HG03558 (cell line): ENCODE measurements at regions not wholly inside any gene's neighbourhood (a gene's known extent, or its start where the extent isn't known, plus 50 kb on each side); places are given as distances from the start of the nearest gene placed in this dataset.

ENCODE experiments used
- ATAC-seq: cut with Tn5 transposase; IDR thresholded peaks from one replicate; pipeline ENCODE4 v1.9.1; 2021; ENCODE audit warnings: moderate number of reproducible peaks; ENCODE audit not compliant: unreplicated experiment; ENCODE audit errors: extremely low read depth

DNA sequence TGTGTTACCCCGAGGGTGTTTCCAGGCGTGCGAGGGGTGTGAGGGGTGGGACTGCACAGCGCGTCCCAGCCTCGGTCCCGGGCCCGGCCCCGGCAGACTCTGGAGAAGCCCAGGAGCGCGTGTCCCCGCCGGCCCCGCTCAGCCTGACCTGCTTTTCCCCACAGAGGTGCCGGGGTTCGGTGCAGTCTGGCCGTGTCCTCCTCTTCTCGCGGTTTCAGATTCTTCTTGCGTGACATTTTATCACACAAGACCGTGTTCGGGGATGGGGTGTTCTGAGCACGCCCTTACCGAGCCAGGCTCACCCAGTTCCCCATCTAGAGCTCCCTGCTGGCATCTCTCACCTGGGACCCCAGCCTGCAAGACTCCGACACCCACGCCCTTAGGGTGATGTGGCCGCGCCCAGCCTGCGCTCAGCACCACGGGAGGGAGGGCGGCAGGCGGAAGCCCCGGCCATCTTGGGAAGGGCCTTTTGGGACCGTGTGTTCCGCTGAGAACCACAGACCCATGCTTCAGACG is 775.6 kb downstream of the BRD1 start:
- no peak for ATAC-seq

- ATAC-seq, result no peak
These were observed 776.1 kb downstream of the BRD1 start for GRCh38 chr22:49051491-49052022.

- ATAC-seq, result no peak
These were observed 778.0 kb downstream of the BRD1 start for GRCh38 chr22:49049691-49050090.

DNA sequence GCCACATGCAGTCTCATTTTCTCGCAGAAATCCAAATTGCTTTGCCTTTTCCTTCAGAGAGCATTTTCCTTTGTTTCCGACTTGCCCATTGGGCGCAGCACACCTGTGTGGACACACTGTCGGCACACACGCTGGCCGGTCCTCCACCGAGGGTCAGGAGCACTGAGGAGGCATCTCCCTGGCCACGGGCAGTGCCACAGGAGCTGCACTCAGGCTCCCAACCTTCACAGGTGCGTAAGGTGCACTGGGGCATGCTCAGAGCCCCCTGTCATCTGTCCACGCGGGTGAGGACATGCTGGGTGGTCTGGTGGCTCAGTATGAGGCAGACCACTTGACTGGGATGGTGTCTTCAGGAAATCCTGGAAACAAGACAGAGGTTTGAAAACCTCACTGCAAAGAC is 779.1 kb downstream of the BRD1 start:
- ATAC-seq, result no peak

- no peak for ATAC-seq
These were observed 780.2 kb downstream of the BRD1 start for GRCh38 chr22:49047447-49047846.

DNA sequence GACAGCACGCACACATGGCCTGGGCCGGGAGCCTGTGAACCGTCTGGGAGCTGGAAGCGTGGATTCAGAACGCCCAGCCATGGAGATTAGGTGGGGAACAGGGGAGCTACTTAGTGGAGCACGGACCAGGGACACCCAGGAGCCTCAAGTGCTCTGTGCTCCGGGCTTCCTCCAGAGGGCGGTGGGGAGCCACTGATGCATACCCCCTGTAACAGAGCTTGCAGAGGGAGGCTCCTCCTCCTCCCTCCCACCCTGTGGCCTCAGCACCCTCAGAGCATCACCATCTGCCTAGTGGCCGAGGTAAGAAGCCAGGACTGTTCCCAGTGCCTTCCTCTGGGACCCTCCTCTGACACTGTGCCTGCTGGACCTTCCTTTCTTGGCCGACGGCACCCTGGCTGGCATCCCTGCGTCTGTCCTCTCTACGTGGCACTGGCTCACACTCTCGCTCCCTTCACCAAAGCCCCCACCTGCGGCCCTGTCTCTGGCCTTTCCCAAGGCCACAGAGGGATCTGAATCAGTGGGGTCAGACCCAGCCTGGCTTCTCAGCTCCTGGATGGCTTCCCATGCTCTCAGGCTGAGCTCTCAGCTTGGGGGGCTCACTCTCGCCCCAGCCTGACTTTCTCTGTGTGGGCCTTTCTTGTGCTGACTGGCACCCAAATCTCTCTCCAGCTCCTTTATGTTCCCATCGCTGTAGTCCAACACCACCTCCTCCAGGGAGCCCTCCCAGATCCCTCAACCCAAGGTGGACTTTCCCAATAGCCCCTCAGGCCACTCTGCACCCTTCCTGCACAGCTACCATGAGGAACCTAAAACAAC is 780.9 kb downstream of the BRD1 start:
- ATAC-seq, result no peak

GRCh38 chr22:49046000-49046545 is 781.6 kb downstream of the BRD1 start:
- ATAC-seq, result no peak

GRCh38 chr22:49045276-49045675 is 782.4 kb downstream of the BRD1 start:
- no peak for ATAC-seq

DNA sequence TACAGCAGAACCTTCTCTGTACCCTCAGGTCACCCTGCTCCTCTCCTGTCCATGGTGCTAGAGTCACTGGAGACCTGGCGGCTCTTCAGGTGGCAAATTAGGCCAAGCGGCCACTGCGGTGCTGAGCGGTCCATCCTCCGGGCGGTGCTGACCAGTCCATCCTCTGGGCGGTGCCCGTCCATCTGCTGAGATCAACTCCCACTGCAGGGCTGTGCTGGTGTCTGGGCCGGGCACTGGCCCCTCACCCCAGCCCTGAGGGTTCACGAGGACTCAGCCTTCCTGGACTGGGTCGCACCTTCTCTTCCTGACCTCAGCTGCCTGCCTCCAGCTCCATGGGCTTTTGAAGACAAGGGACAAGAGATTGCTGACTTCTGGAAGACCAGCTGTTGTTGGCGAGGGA is 782.9 kb downstream of the BRD1 start:
- no peak for ATAC-seq

DNA sequence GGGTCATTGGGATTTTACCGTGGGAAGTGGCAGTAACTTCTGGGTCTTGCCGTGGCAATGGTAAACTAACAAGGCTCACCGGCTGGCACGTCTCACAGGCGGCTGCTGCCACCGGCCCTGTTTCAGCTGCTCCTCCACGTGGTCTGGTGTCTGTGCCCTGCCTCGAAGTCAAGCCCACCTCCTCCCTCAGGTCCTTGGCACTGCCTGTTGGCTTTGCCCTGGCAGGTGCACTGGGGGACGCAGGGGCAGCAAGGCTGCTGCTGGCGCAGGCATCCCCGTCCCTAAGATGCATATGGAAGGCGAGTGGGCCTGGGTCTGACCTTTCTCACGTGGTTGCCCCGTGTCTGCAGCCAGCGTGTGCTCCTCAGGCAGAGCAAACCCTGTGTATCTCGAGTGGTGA is 783.6 kb downstream of the BRD1 start:
- ATAC-seq, result no peak

GRCh38 chr22:49042877-49043859 is 784.5 kb downstream of the BRD1 start:
- no peak for ATAC-seq

DNA sequence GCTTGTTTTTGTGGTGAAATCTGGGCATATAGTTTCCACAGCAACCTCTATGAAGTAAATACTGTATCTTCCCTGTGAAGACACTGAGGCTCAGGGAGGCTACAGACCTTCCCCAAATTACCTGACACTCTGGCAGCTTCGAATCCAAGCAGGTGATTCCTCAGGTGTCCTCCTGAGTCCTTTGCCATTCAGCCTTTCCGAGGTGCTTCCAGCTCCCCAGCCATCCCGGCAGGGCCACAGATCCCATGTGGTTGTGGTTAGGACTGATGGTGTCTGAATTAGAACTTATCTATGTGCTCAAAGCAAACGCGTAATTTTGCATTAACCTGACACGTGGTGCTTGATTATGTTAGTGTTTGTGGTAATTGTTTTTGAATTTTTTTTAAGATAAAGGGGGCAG is 785.6 kb downstream of the BRD1 start:
- no peak for ATAC-seq

DNA sequence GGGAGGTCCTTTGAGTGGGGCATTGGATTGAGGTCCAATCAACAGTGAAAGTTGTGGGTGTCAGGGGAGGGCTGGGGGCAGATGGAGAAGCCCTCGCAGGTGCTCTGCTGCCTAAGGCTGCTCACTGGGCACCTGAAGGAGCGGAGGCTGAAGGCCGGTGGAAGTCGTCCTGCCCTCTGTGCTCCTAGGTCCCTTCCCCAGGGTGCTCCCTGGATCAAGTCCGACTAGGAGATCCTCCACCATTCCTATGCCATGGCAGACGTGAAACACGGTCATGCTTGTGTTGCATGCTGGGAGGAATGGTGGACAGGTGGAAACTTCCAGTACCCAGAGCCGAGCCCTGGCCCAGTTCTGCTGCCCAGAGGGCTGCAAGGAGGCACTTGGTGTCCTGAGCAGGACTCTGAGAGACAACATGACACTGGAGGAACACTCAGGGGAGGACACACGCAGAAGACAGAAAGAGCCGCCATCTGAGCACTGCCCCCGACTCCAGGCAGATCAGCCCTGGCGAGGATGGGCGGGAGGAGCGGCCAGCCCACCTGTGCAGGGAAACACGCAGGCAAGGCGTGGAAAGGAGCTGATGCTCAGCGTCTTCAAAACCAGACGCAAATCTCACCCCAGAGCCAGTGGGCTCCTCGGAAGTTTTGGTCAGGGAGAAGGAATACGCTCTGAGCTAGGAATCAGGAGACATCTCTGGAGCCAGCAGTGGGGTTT is 786.8 kb downstream of the BRD1 start:
- no peak for ATAC-seq

GRCh38 chr22:49040111-49040510 is 787.6 kb downstream of the BRD1 start:
- ATAC-seq, result no peak

GRCh38 chr22:49039625-49040024 is 788.0 kb downstream of the BRD1 start:
- no peak for ATAC-seq

DNA sequence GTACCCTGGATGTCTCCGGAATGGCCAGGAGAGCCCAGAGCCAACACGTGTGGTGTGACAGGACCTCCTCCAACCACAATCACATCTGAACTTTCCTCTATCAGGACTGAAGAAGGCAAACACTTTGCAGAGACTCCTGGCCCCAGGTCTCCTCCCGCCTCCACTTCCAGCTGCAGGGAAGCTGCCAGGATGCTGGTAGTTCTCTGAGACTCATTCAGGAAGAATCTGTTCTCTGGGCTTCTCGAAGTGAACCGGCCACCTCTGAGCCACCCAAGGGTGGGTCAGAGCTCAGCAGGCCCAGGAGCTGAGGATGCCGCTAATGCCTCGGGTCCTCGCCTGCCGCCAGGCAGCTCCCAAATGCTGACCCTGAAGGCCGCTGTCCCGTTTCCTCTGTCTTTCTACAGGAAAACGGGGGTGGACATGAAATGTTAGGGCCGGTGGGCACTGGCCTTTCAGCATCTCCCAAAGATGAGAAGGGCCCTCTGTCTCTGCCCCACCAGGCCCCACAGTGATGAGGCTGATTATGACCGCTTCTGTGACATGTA is 789.9 kb downstream of the BRD1 start:
- ATAC-seq, result no peak

GRCh38 chr22:49036513-49036912 is 791.2 kb downstream of the BRD1 start:
- ATAC-seq, result no peak

DNA sequence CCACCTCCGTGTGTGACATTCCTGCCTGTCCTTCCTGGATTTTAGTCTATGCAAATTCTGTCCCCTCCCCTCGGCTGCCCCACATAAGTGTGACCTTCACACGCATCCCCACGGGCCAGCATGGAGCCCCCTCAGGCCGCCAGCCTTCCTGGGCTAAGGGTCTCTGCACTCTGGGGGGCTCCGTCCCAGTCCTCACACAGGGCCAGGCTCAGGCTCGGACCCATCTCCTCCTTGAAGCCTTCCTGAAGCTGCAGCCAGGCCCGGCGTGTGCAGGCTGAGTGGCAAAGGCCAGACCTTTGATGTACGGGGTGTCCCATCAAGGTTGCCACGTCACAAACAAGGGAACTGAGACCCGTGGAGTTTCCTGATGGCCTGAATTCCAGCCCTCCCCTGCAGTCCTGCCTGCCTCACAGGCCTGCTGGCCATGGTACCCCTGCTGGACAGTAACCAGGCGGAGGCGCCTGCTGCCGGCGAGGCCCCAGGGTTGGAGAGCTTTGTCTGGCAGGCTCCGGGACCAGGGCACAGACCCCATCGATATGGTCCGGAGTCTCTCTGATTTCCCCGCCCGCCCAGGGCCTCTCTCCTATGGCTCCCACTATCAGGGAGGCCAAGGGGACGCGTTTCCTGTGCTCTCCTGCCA is 791.7 kb downstream of the BRD1 start:
- no peak for ATAC-seq
